SJCRH30 (cell line): ENCODE measurements at regions not wholly inside any gene's neighbourhood (a gene's known extent, or its start where the extent isn't known, plus 50 kb on each side); places are given as distances from the start of the nearest gene placed in this dataset.
"Not testable (repeated sequence)": the region's sequence is repeated elsewhere in the genome, so short reads cannot be mapped to it uniquely, and the experiment has no call there.

ENCODE experiments used
- DNase-seq, 2 experiments: peaks; one replicate each; pipeline ENCODE4 v3.0.0-alpha.2; 2015 to 2020
- H3K27ac ChIP-seq: fragments of 250-450 bp; sonication (Bioruptor Pico); 2 replicates; pipeline ENCODE4 v1.5.1; 2020; ENCODE audit warnings: mild to moderate bottlenecking, moderate library complexity
- H3K27me3 ChIP-seq: fragments of 250-450 bp; sonication (Bioruptor Pico); 2 replicates; pipeline ENCODE4 v1.5.1; 2020; ENCODE audit warnings: mild to moderate bottlenecking, moderate library complexity
- H3K36me3 ChIP-seq: fragments of 250-450 bp; sonication (Bioruptor Pico); 2 replicates; pipeline ENCODE4 v1.5.1; 2020; ENCODE audit warnings: mild to moderate bottlenecking, moderate library complexity
- H3K4me1 ChIP-seq: fragments of 250-450 bp; sonication (Bioruptor Pico); 2 replicates; pipeline ENCODE4 v1.5.1; 2020; ENCODE audit warnings: mild to moderate bottlenecking, moderate library complexity
- H3K4me3 ChIP-seq: fragments of 250-450 bp; sonication (Bioruptor Pico); 2 replicates; pipeline ENCODE4 v1.5.1; 2020; ENCODE audit warnings: mild to moderate bottlenecking, moderate library complexity
- H3K9me3 ChIP-seq: fragments of 250-450 bp; sonication (Bioruptor Pico); replicated peaks from 2 replicates; pipeline ENCODE4 v1.5.1; 2020; ENCODE audit warnings: mild to moderate bottlenecking, moderate library complexity

GRCh38 chr18:22734791-22735627, 198.1 kb upstream of the RBBP8 start:
- Histone ChIP-seq H3K27me3 (no peaks in the 10 kb centered on the region), H3K9me3 (no peaks in the 10 kb centered on the region), H3K4me1 (no peaks in the 10 kb centered on the region), H3K4me3 (no peak overlapping the region), H3K27ac (no peak overlapping the region), H3K36me3 (no peaks in the 10 kb centered on the region)
- no peak for DNase-seq

- no peaks in the 10 kb centered on the region for H3K9me3 ChIP-seq
- no peaks in the 10 kb centered on the region for H3K36me3 ChIP-seq
- no peak for DNase-seq
- H3K4me3 ChIP-seq, result no peak overlapping the region
- H3K27ac ChIP-seq, result no peak overlapping the region
- no peaks in the 10 kb centered on the region for H3K27me3 ChIP-seq
- no peaks in the 10 kb centered on the region for H3K4me1 ChIP-seq
Measured at GRCh38 chr18:22737054-22737453, 196.1 kb upstream of the RBBP8 start.

- no peak for DNase-seq
- no peaks in the 10 kb centered on the region for H3K27me3 ChIP-seq
- no peak overlapping the region for H3K4me3 ChIP-seq
- no peaks in the 10 kb centered on the region for H3K4me1 ChIP-seq
- H3K27ac ChIP-seq, result no peak overlapping the region
- no peaks in the 10 kb centered on the region for H3K36me3 ChIP-seq
- no peaks in the 10 kb centered on the region for H3K9me3 ChIP-seq
Measured at GRCh38 chr18:22739061-22739642, 194.0 kb upstream of the RBBP8 start.

- DNase-seq, result no peak
- no peaks in the 10 kb centered on the region for H3K27me3 ChIP-seq
- H3K4me1 ChIP-seq, result no peaks in the 10 kb centered on the region
- H3K27ac ChIP-seq, result no peak overlapping the region
- H3K4me3 ChIP-seq, result no peak overlapping the region
- no peaks in the 10 kb centered on the region for H3K36me3 ChIP-seq
- no peaks in the 10 kb centered on the region for H3K9me3 ChIP-seq
Measured at GRCh38 chr18:22739789-22740188, 193.3 kb upstream of the RBBP8 start.

- no peak overlapping the region for H3K27ac ChIP-seq
- H3K9me3 ChIP-seq, result no peaks in the 10 kb centered on the region
- no peaks in the 10 kb centered on the region for H3K27me3 ChIP-seq
- no peak overlapping the region for H3K4me3 ChIP-seq
- no peak for DNase-seq
- no peaks in the 10 kb centered on the region for H3K36me3 ChIP-seq
- no peaks in the 10 kb centered on the region for H3K4me1 ChIP-seq
Measured at GRCh38 chr18:22741318-22741717, 191.8 kb upstream of the RBBP8 start.

- Histone ChIP-seq H3K9me3 (no peaks in the 10 kb centered on the region), H3K27me3 (no peaks in the 10 kb centered on the region), H3K27ac (no peak overlapping the region), H3K36me3 (no peaks in the 10 kb centered on the region), H3K4me1 (no peaks in the 10 kb centered on the region), H3K4me3 (no peak overlapping the region)
- no peak for DNase-seq
Measured at GRCh38 chr18:22742409-22742808, 190.7 kb upstream of the RBBP8 start.

- H3K9me3 ChIP-seq, result no peaks in the 10 kb centered on the region
- H3K4me3 ChIP-seq, result no peak overlapping the region
Measured at GRCh38 chr18:22745966-22746365, 187.2 kb upstream of the RBBP8 start.

GRCh38 chr18:22752014-22752413, 181.1 kb upstream of the RBBP8 start:
- H3K4me1 ChIP-seq, result no peaks in the 10 kb centered on the region
- no peak for DNase-seq
- no peaks in the 10 kb centered on the region for H3K9me3 ChIP-seq
- no peaks in the 10 kb centered on the region for H3K36me3 ChIP-seq
- H3K27me3 ChIP-seq, result no peaks in the 10 kb centered on the region
- H3K4me3 ChIP-seq, result no peak overlapping the region
- H3K27ac ChIP-seq, result no peak overlapping the region

More at GRCh38 chr18:22745966-22746365, 187.2 kb upstream of the RBBP8 start:
- H3K4me1 ChIP-seq, result no peaks in the 10 kb centered on the region
- no peaks in the 10 kb centered on the region for H3K36me3 ChIP-seq
- no peaks in the 10 kb centered on the region for H3K27me3 ChIP-seq
- no peak for DNase-seq
- no peak overlapping the region for H3K27ac ChIP-seq

- Histone ChIP-seq H3K4me1 (no peaks in the 10 kb centered on the region), H3K36me3 (no peaks in the 10 kb centered on the region), H3K4me3 (no peak overlapping the region), H3K27ac (no peak overlapping the region), H3K9me3 (no peaks in the 10 kb centered on the region), H3K27me3 (no peaks in the 10 kb centered on the region)
- no peak for DNase-seq
Measured at GRCh38 chr18:22753130-22753831, 179.8 kb upstream of the RBBP8 start.

GRCh38 chr18:22764005-22764404, 169.1 kb upstream of the RBBP8 start:
- H3K9me3 ChIP-seq, H3K4me1 ChIP-seq, H3K27ac ChIP-seq, H3K27me3 ChIP-seq, H3K4me3 ChIP-seq, H3K36me3 ChIP-seq, DNase-seq: not testable (repeated sequence)

GRCh38 chr18:22765896-22766295, 167.2 kb upstream of the RBBP8 start:
- no peaks in the 10 kb centered on the region for H3K4me1 ChIP-seq
- no peaks in the 10 kb centered on the region for H3K27me3 ChIP-seq
- no peaks in the 10 kb centered on the region for H3K36me3 ChIP-seq
- no peak overlapping the region for H3K4me3 ChIP-seq
- no peak for DNase-seq
- H3K27ac ChIP-seq, result no peak overlapping the region
- no peaks in the 10 kb centered on the region for H3K9me3 ChIP-seq

GRCh38 chr18:22767653-22768052, 165.5 kb upstream of the RBBP8 start:
- Histone ChIP-seq H3K27me3 (no peaks in the 10 kb centered on the region), H3K36me3 (no peaks in the 10 kb centered on the region), H3K4me3 (no peak overlapping the region), H3K9me3 (no peaks in the 10 kb centered on the region), H3K27ac (no peak overlapping the region), H3K4me1 (no peaks in the 10 kb centered on the region)
- no peak for DNase-seq

GRCh38 chr18:22773944-22774343, 159.2 kb upstream of the RBBP8 start:
- Histone ChIP-seq H3K4me3 (no peak overlapping the region), H3K9me3 (no peaks in the 10 kb centered on the region), H3K36me3 (no peaks in the 10 kb centered on the region), H3K4me1 (no peaks in the 10 kb centered on the region), H3K27me3 (no peaks in the 10 kb centered on the region), H3K27ac (no peak overlapping the region)
- no peak for DNase-seq

GRCh38 chr18:22778996-22779395, 154.1 kb upstream of the RBBP8 start:
- Histone ChIP-seq H3K27ac (no peak overlapping the region), H3K4me3 (no peak overlapping the region), H3K9me3 (no peaks in the 10 kb centered on the region), H3K4me1 (no peaks in the 10 kb centered on the region), H3K36me3 (no peaks in the 10 kb centered on the region), H3K27me3 (no peaks in the 10 kb centered on the region)
- no peak for DNase-seq

- H3K4me1 ChIP-seq, result no peaks in the 10 kb centered on the region
- H3K36me3 ChIP-seq, result no peaks in the 10 kb centered on the region
- DNase-seq, result no peak
- H3K9me3 ChIP-seq, result no peaks in the 10 kb centered on the region
- no peak overlapping the region for H3K4me3 ChIP-seq
- H3K27me3 ChIP-seq, result no peaks in the 10 kb centered on the region
- H3K27ac ChIP-seq, result no peak overlapping the region
Measured at GRCh38 chr18:22783245-22783644, 149.9 kb upstream of the RBBP8 start.
